SK-N-SH treated with all-trans-retinoic acid at 6 μM for 48 hours (cell line): ENCODE measurements at regions not wholly inside any gene's neighbourhood (a gene's known extent, or its start where the extent isn't known, plus 50 kb on each side); places are given as distances from the start of the nearest gene placed in this dataset.

Source experiments
- ATAC-seq: fragments of 200-7000 bp; cut with Tn5 transposase; 3 replicates; pipeline ENCODE4 v1.9.1; 2020; ENCODE audit warnings: mild to moderate bottlenecking, moderate library complexity
- ARNTL ChIP-seq: fragments of 450-650 bp; formaldehyde crosslinking; IDR thresholded peaks from 2 replicates; pipeline ENCODE4 v1.5.0; 2020; ENCODE audit warnings: low read depth, mild to moderate bottlenecking, moderate library complexity, borderline replicate concordance
- BACH2 ChIP-seq: fragments of 250-450 bp; sonication (Bioruptor Pico); IDR thresholded peaks from 2 replicates; pipeline ENCODE4 v1.9.0; 2021; ENCODE audit warnings: mild to moderate bottlenecking, borderline replicate concordance
- CSRNP3 ChIP-seq: fragments of 250-450 bp; sonication (Bioruptor Pico); IDR thresholded peaks from 2 replicates; pipeline ENCODE4 v1.5.1; 2021; ENCODE audit warnings: mild to moderate bottlenecking, moderate library complexity
- ESRRG ChIP-seq: fragments of 250-450 bp; sonication (Bioruptor Pico); IDR thresholded peaks from 2 replicates; pipeline ENCODE4 v1.6.1; 2021; ENCODE audit warnings: mild to moderate bottlenecking
- ISL1 ChIP-seq: fragments of 250-450 bp; sonication (Bioruptor Pico); IDR thresholded peaks from 2 replicates; pipeline ENCODE4 v2.1.2; 2022; ENCODE audit warnings: mild to moderate bottlenecking, moderate library complexity
- OSR1 ChIP-seq: fragments of 250-450 bp; sonication (Bioruptor Pico); IDR thresholded peaks from 2 replicates; pipeline ENCODE4 v1.8.0; 2022; ENCODE audit warnings: moderate library complexity, mild to moderate bottlenecking, inconsistent platforms
- POU6F1 ChIP-seq: fragments of 250-450 bp; sonication (Bioruptor Pico); IDR thresholded peaks from 2 replicates; pipeline ENCODE4 v1.8.0; 2021; ENCODE audit warnings: low read depth, mild to moderate bottlenecking, moderate library complexity, borderline replicate concordance
- RARB ChIP-seq: fragments of 250-450 bp; sonication (Bioruptor Pico); IDR thresholded peaks from 2 replicates; pipeline ENCODE4 v1.8.0; 2021; ENCODE audit warnings: mild to moderate bottlenecking, moderate library complexity
- SNAI2 ChIP-seq: fragments of 250-450 bp; sonication (Bioruptor Pico); IDR thresholded peaks from 2 replicates; pipeline ENCODE4 v1.5.0; 2020; ENCODE audit warnings: mild to moderate bottlenecking, moderate library complexity
- TOX ChIP-seq: fragments of 250-450 bp; sonication (Bioruptor Pico); IDR thresholded peaks from 2 replicates; pipeline ENCODE4 v1.8.0; 2021; ENCODE audit warnings: mild to moderate bottlenecking, moderate library complexity, borderline replicate concordance
- ZFP3 ChIP-seq: fragments of 250-450 bp; sonication (Bioruptor Pico); IDR thresholded peaks from 2 replicates; pipeline ENCODE4 v1.5.0; 2020; ENCODE audit warnings: mild to moderate bottlenecking, moderate library complexity
- ZFP30 ChIP-seq: fragments of 450-650 bp; formaldehyde crosslinking; IDR thresholded peaks from 2 replicates; pipeline ENCODE4 v1.5.0; 2022; ENCODE audit warnings: mild to moderate bottlenecking, moderate library complexity
- ZNF565 ChIP-seq: fragments of 450-650 bp; formaldehyde crosslinking; conservative IDR thresholded peaks from 2 replicates; pipeline ENCODE4 v1.5.0; 2020; ENCODE audit warnings: low read depth, mild to moderate bottlenecking, moderate library complexity
- ZNF70 ChIP-seq: fragments of 450-650 bp; formaldehyde crosslinking; IDR thresholded peaks from 2 replicates; pipeline ENCODE4 v1.5.0; 2020; ENCODE audit warnings: mild to moderate bottlenecking, moderate library complexity
- ZNF8 ChIP-seq: fragments of 450-650 bp; formaldehyde crosslinking; IDR thresholded peaks from 2 replicates; pipeline ENCODE4 v1.5.0; 2020; ENCODE audit warnings: mild to moderate bottlenecking, moderate library complexity
- TF ChIP-seq, protein P1 (sequence below): fragments of 250-450 bp; sonication (Bioruptor Pico); IDR thresholded peaks from 2 replicates; pipeline ENCODE4 v1.5.0; 2020; ENCODE audit warnings: mild to moderate bottlenecking, moderate library complexity
- TF ChIP-seq, protein P2 (sequence below): fragments of 250-450 bp; sonication (Bioruptor Pico); IDR thresholded peaks from 2 replicates; pipeline ENCODE4 v1.5.1; 2020; ENCODE audit warnings: low read depth, mild to moderate bottlenecking, moderate library complexity

DNA sequence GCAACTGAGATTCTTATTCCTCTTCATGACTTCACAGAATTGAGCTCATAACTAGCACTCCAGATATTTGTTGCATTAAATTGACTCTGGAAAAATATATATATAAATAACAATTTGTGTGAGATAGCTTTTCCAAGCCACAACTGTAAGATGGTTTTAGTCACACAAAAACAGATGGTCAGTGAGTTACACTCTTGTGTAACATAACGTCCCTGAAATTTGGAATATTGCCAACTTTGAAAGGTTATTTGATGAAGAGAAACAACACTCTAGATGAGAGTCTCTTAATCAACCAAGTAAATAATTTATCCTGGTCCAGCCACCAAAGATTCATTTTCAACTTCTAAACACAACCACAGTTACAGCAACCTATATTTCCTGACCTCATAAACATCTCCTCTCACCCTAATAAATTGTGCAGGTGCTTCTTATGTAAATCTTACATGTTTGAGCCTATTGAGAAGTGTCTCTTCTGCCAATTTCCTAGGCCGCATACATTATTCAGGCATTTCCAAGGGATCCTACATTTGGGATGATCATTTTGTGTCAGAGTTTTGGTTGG is 84.9 kb upstream of the ACP3 start (continued):
- TF ChIP-seq, protein P1, sequence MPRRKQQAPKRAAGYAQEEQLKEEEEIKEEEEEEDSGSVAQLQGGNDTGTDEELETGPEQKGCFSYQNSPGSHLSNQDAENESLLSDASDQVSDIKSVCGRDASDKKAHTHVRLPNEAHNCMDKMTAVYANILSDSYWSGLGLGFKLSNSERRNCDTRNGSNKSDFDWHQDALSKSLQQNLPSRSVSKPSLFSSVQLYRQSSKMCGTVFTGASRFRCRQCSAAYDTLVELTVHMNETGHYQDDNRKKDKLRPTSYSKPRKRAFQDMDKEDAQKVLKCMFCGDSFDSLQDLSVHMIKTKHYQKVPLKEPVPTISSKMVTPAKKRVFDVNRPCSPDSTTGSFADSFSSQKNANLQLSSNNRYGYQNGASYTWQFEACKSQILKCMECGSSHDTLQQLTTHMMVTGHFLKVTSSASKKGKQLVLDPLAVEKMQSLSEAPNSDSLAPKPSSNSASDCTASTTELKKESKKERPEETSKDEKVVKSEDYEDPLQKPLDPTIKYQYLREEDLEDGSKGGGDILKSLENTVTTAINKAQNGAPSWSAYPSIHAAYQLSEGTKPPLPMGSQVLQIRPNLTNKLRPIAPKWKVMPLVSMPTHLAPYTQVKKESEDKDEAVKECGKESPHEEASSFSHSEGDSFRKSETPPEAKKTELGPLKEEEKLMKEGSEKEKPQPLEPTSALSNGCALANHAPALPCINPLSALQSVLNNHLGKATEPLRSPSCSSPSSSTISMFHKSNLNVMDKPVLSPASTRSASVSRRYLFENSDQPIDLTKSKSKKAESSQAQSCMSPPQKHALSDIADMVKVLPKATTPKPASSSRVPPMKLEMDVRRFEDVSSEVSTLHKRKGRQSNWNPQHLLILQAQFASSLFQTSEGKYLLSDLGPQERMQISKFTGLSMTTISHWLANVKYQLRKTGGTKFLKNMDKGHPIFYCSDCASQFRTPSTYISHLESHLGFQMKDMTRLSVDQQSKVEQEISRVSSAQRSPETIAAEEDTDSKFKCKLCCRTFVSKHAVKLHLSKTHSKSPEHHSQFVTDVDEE (CRISPR knock-in tag) = no peak
- TF ChIP-seq CSRNP3 = no peak
- no peak for TF ChIP-seq ZNF70 (CRISPR knock-in tag)

GRCh38 chr3:132236701-132237651 is 80.2 kb upstream of the ACP3 start:
- ATAC-seq = no peak
- no peak for TF ChIP-seq POU6F1 (CRISPR knock-in tag)
- TF ChIP-seq ZNF565 = no peak
- TF ChIP-seq CSRNP3 = no peak
- no peak for TF ChIP-seq OSR1 (CRISPR knock-in tag)
- TF ChIP-seq ISL1 = no peak
- TF ChIP-seq, protein P1 (CRISPR knock-in tag) = no peak
- no peak for TF ChIP-seq SNAI2 (CRISPR knock-in tag)
- TF ChIP-seq ESRRG = no peak

- ATAC-seq = no peak
- TF ChIP-seq ISL1 (no peak), BACH2 (CRISPR knock-in tag) (no peak), ESRRG (no peak), TOX (CRISPR knock-in tag) (no peak), ZNF70 (CRISPR knock-in tag) (no peak), ARNTL (CRISPR knock-in tag) (no peak), ZFP3 (no peak), ZNF8 (CRISPR knock-in tag) (no peak), ZNF565 (no peak), SNAI2 (CRISPR knock-in tag) (no peak), RARB (CRISPR knock-in tag) (no peak), ZFP30 (no peak)
- TF ChIP-seq, protein P2, sequence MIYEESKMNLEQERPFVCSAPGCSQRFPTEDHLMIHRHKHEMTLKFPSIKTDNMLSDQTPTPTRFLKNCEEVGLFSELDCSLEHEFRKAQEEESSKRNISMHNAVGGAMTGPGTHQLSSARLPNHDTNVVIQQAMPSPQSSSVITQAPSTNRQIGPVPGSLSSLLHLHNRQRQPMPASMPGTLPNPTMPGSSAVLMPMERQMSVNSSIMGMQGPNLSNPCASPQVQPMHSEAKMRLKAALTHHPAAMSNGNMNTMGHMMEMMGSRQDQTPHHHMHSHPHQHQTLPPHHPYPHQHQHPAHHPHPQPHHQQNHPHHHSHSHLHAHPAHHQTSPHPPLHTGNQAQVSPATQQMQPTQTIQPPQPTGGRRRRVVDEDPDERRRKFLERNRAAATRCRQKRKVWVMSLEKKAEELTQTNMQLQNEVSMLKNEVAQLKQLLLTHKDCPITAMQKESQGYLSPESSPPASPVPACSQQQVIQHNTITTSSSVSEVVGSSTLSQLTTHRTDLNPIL (CRISPR knock-in tag) = no peak
- TF ChIP-seq, protein P1 (CRISPR knock-in tag) = no peak
Measured at GRCh38 chr3:132237652-132238032, 79.6 kb upstream of the ACP3 start.
